Esophagus squamous epithelium (tissue), 4 donors: ENCODE measurements at regions not wholly inside any gene's neighbourhood (a gene's known extent, or its start where the extent isn't known, plus 50 kb on each side); places are given as distances from the start of the nearest gene placed in this dataset.

Source experiments
- CTCF ChIP-seq, 6 experiments: fragments of 450-650 bp in 4 of 6; fragments of 200-600 bp in 2 of 6; sonication (generic) in 2 of 6; IDR thresholded peaks; one replicate each; pipeline ENCODE4 v1.5.1; 2016 to 2019; ENCODE audit warnings: antibody characterized with exemption in 6 of 6, mild to moderate bottlenecking in 4 of 6, moderate library complexity in 4 of 6
- POLR2A ChIP-seq, 4 donors: fragments of 450-650 bp; IDR thresholded peaks; one replicate each; pipeline ENCODE4 v1.6.1; 2017; ENCODE audit warnings: antibody characterized with exemption in 4 of 4, mild to moderate bottlenecking in 4 of 4, moderate library complexity in 3 of 4

DNA sequence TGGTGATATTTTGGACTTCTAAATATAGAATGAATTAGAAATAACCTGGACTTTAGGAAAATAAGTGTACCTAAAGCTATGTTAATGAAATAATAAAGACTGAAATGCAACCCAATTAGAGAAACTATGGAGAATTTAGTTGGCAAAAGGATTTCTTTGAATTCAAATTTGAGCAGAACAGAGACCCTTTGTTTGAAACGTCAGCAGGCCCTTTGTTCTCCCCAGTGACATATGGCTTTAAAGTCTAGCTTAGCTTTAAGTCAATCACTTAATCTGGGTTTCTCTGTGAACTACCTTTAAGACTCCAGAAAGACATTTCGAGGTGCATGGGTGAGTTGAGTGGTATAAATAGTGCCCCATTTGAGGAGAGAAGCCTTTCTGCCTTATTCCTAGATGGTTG, 130.5 kb upstream of the CREB1 start:
- no peak for TF ChIP-seq CTCF (IDR thresholded peaks at IDR 0.05)
- no peak for TF ChIP-seq POLR2A (IDR thresholded peaks at IDR 0.05)
